ENCODE measurements at regions not wholly inside any gene's neighbourhood (a gene's known extent, or its start where the extent isn't known, plus 50 kb on each side); places are given as distances from the start of the nearest gene placed in this dataset.

GRCh38 chr9:89738137-89738932 is 133.5 kb downstream of the GADD45G start:
- Histone ChIP-seq H3F3A (ENCODE audit: insufficient read depth, low read length, poor library complexity, severe bottlenecking) (no peaks in the 10 kb centered on the region), H4K20me1 (ENCODE audit: insufficient read depth) (no peaks in the 10 kb centered on the region), H3K79me2 (replicated peaks; ENCODE audit: insufficient read depth, low read length) (no peaks in the 10 kb centered on the region), H2AFZ (ENCODE audit: low read depth, low read length) (no peak overlapping the region), H3K9ac (ENCODE audit: low read length) (no peak overlapping the region), H3K27ac (ENCODE audit: low read length) (no peak overlapping the region), H3K9me2 (ENCODE audit: insufficient read depth, low read length) (no peaks in the 10 kb centered on the region), H3K9me3 (ENCODE audit: low read length) (no peaks in the 10 kb centered on the region), H3K4me2 (ENCODE audit: low read length) (no peak overlapping the region), H3K4me3 (ENCODE audit: low read length) (no peak overlapping the region), H3K36me3 (ENCODE audit: insufficient read depth, low read length) (no peaks in the 10 kb centered on the region), H3K27me3 (ENCODE audit: insufficient read depth, low read depth, low read length) (no peaks in the 10 kb centered on the region)
- TF ChIP-seq POLR2AphosphoS5 (IDR thresholded peaks at IDR 0.05) (no peak), CTCF (IDR thresholded peaks at IDR 0.05; ENCODE audit: poor library complexity, severe bottlenecking) (no peak), EP300 (conservative IDR thresholded peaks at IDR 0.05; ENCODE audit: poor library complexity, severe bottlenecking) (no peak), RAD21 (conservative IDR thresholded peaks at IDR 0.05) (no peak), SMC3 (conservative IDR thresholded peaks at IDR 0.05; ENCODE audit: poor library complexity) (no peak), TAF1 (IDR thresholded peaks at IDR 0.05; ENCODE audit: low read depth) (no peak)

- Histone ChIP-seq H3K27me3 (ENCODE audit: insufficient read depth, low read depth, low read length) (no peaks in the 10 kb centered on the region), H3K4me3 (ENCODE audit: low read length) (no peak overlapping the region), H3K9me3 (ENCODE audit: low read length) (no peaks in the 10 kb centered on the region), H2AFZ (ENCODE audit: low read depth, low read length) (no peak overlapping the region), H3K4me2 (ENCODE audit: low read length) (no peak overlapping the region), H3K36me3 (ENCODE audit: insufficient read depth, low read length) (no peaks in the 10 kb centered on the region), H3K9me2 (ENCODE audit: insufficient read depth, low read length) (no peaks in the 10 kb centered on the region), H4K20me1 (ENCODE audit: insufficient read depth) (no peaks in the 10 kb centered on the region), H3K27ac (ENCODE audit: low read length) (no peak overlapping the region), H3K9ac (ENCODE audit: low read length) (no peak overlapping the region), H3K79me2 (replicated peaks; ENCODE audit: insufficient read depth, low read length) (no peaks in the 10 kb centered on the region), H3F3A (ENCODE audit: insufficient read depth, low read length, poor library complexity, severe bottlenecking) (no peaks in the 10 kb centered on the region)
- TF ChIP-seq TAF1 (IDR thresholded peaks at IDR 0.05; ENCODE audit: low read depth) (no peak), EP300 (conservative IDR thresholded peaks at IDR 0.05; ENCODE audit: poor library complexity, severe bottlenecking) (no peak), EZH2 (IDR thresholded peaks at IDR 0.05; ENCODE audit: borderline replicate concordance, insufficient read depth, low read length, poor library complexity, severe bottlenecking) (no peak), SMC3 (conservative IDR thresholded peaks at IDR 0.05; ENCODE audit: poor library complexity) (no peak), CTCF (IDR thresholded peaks at IDR 0.05; ENCODE audit: poor library complexity, severe bottlenecking) (no peak), POLR2AphosphoS5 (IDR thresholded peaks at IDR 0.05) (no peak), RAD21 (conservative IDR thresholded peaks at IDR 0.05) (no peak), REST (IDR thresholded peaks at IDR 0.05; ENCODE audit: borderline replicate concordance) (no peak), MXI1 (conservative IDR thresholded peaks at IDR 0.05; ENCODE audit: poor library complexity, severe bottlenecking) (no peak)
These were observed 134.7 kb downstream of the GADD45G start for GRCh38 chr9:89739511-89739910.
